COLO668 (cell line): ENCODE measurements at regions not wholly inside any gene's neighbourhood (a gene's known extent, or its start where the extent isn't known, plus 50 kb on each side); places are given as distances from the start of the nearest gene placed in this dataset.
A peak's percentile ranks its signal among the peaks of the same experiment; 100 is the strongest.

Experiments used
- DNase-seq: peaks from one replicate; lab custom pipeline; 2025; ENCODE audit not compliant: unreplicated experiment; lab: John Stamatoyannopoulos, UW

- no peak for DNase-seq
Observed at GRCh38 chr1:165147799-165148198, 208.7 kb downstream of the LMX1A start.

- DNase-seq = peak; percentile 67
Observed at GRCh38 chr1:165144757-165145397, 211.6 kb downstream of the LMX1A start.

GRCh38 chr1:165143437-165144065 lies 213.0 kb downstream of the LMX1A start:
- DNase-seq = peak; percentile 62

GRCh38 chr1:165138960-165139359 lies 217.6 kb downstream of the LMX1A start:
- DNase-seq = no peak

GRCh38 chr1:165137551-165138316 lies 218.8 kb downstream of the LMX1A start:
- DNase-seq = no peak

GRCh38 chr1:165134431-165134830 lies 222.1 kb downstream of the LMX1A start:
- DNase-seq = no peak

GRCh38 chr1:165129568-165130164 lies 226.8 kb downstream of the LMX1A start:
- DNase-seq = peak; percentile 85

- no peak for DNase-seq
Observed at GRCh38 chr1:165124772-165125171, 231.7 kb downstream of the LMX1A start.

GRCh38 chr1:165119086-165119485 lies 237.4 kb downstream of the LMX1A start:
- no peak for DNase-seq

GRCh38 chr1:165117482-165117881 lies 239.0 kb downstream of the LMX1A start:
- DNase-seq = peak; percentile 67

GRCh38 chr1:165116732-165117131 lies 239.8 kb downstream of the LMX1A start:
- DNase-seq = no peak

GRCh38 chr1:165116171-165116570 lies 240.3 kb downstream of the LMX1A start:
- DNase-seq = no peak

- DNase-seq = no peak
Observed at GRCh38 chr1:165114889-165115285, 241.6 kb downstream of the LMX1A start.

GRCh38 chr1:165114022-165114888 lies 242.3 kb downstream of the LMX1A start:
- peak; percentile 73 for DNase-seq

- DNase-seq = no peak
Observed at GRCh38 chr1:165112260-165112659, 244.3 kb downstream of the LMX1A start.

- DNase-seq = peak; percentile 74
Observed at GRCh38 chr1:165109013-165109412, 247.5 kb downstream of the LMX1A start.

- DNase-seq = peak; percentile 15
Observed at GRCh38 chr1:165092542-165093162, 263.9 kb downstream of the LMX1A start.

GRCh38 chr1:165080253-165080896 lies 276.1 kb downstream of the LMX1A start:
- no peak for DNase-seq

GRCh38 chr1:165078391-165078790 lies 278.1 kb downstream of the LMX1A start:
- DNase-seq = no peak
